GM06990 (cell line): ENCODE measurements at regions not wholly inside any gene's neighbourhood (a gene's known extent, or its start where the extent isn't known, plus 50 kb on each side); places are given as distances from the start of the nearest gene placed in this dataset.
"Not testable (repeated sequence)": the region's sequence is repeated elsewhere in the genome, so short reads cannot be mapped to it uniquely, and the experiment has no call there.

Source experiments
- DNase-seq: peaks from one replicate; pipeline ENCODE4 v3.0.0-alpha.2; 2011; ENCODE audit not compliant: insufficient read length; ENCODE audit errors: extremely low read depth
- H3K27me3 ChIP-seq: replicated peaks from 2 replicates; pipeline ENCODE4 v1.6.0; 2011; ENCODE audit warnings: low read length; ENCODE audit not compliant: control insufficient read depth, insufficient read depth
- H3K36me3 ChIP-seq: 2 replicates; pipeline ENCODE4 v1.5.1; 2011; ENCODE audit warnings: low read length; ENCODE audit not compliant: control insufficient read depth, insufficient read depth
- H3K4me3 ChIP-seq: replicated peaks from 2 replicates; pipeline ENCODE4 v1.5.1; 2011; ENCODE audit warnings: low read depth, mild to moderate bottlenecking, control low read depth, low read length
- CTCF ChIP-seq: IDR thresholded peaks from 2 replicates; pipeline ENCODE4 v1.5.1; 2011; ENCODE audit warnings: low read length, control low read depth, mild to moderate bottlenecking, inconsistent platforms; ENCODE audit not compliant: insufficient read depth, poor library complexity, severe bottlenecking

GRCh38 chr5:60445427-60445826 is 254.5 kb downstream of the DEPDC1B start:
- H3K27me3 ChIP-seq: no peaks in the 10 kb centered on the region
- TF ChIP-seq CTCF: no peak
- H3K36me3 ChIP-seq: no peaks in the 10 kb centered on the region
- no peak for DNase-seq
- H3K4me3 ChIP-seq: no peak overlapping the region

GRCh38 chr5:60444661-60445360 is 255.2 kb downstream of the DEPDC1B start:
- H3K36me3 ChIP-seq: no peaks in the 10 kb centered on the region
- no peak for TF ChIP-seq CTCF

DNA sequence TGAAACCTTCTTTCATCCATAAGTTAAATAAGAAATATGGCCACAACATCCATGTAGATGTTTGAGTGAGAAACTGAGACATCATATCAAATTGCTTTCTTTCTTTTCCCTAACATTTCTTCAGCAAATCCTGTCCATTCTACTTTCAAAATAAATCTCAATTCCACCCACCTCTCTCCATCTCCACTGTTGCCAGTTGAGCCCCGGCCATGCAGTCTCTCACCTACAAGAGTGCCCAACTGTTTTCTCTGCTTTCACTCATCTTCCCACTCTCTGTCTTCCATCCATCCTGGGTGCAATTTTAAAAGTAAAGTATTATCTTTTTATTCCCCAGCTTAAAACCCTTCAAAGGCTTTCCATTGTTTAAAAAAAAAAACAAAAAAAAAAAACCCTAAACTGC is 260.4 kb downstream of the DEPDC1B start:
- no peaks in the 10 kb centered on the region for H3K36me3 ChIP-seq
- DNase-seq: no peak
- no peaks in the 10 kb centered on the region for H3K27me3 ChIP-seq
- H3K4me3 ChIP-seq: no peak overlapping the region
- no peak for TF ChIP-seq CTCF

More at GRCh38 chr5:60444661-60445360, 255.2 kb downstream of the DEPDC1B start:
- Histone ChIP-seq H3K4me3 (no peak overlapping the region), H3K27me3 (no peaks in the 10 kb centered on the region)
- DNase-seq: no peak

GRCh38 chr5:60437308-60437707 is 262.7 kb downstream of the DEPDC1B start:
- no peak for DNase-seq
- H3K36me3 ChIP-seq: no peaks in the 10 kb centered on the region
- no peak for TF ChIP-seq CTCF
- H3K4me3 ChIP-seq: no peak overlapping the region
- no peaks in the 10 kb centered on the region for H3K27me3 ChIP-seq

GRCh38 chr5:60436518-60436917 is 263.4 kb downstream of the DEPDC1B start:
- Histone ChIP-seq H3K4me3 (no peak overlapping the region), H3K36me3 (no peaks in the 10 kb centered on the region), H3K27me3 (no peaks in the 10 kb centered on the region)
- TF ChIP-seq CTCF: no peak
- DNase-seq: peak; percentile 25

- no peak for DNase-seq
- no peak for TF ChIP-seq CTCF
- Histone ChIP-seq H3K27me3 (no peaks in the 10 kb centered on the region), H3K4me3 (no peak overlapping the region), H3K36me3 (no peaks in the 10 kb centered on the region)
These were observed 264.2 kb downstream of the DEPDC1B start for GRCh38 chr5:60435808-60436207.

DNA sequence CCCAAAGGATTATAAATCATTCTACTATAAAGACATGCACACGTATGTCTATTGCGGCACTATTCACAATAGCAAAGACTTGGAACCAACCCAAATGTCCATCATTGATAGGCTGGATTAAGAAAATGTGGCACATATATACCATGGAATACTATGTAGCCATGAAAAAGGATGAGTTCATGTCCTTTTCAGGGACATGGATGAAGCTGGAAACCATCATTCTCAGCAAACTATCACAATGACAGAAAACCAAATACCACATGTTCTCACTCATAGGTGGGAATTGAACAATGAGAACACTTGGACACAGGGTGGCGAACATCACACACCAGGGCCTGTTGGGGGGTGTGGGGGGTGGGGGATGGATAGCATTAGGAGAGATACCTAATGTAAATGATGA is 273.8 kb downstream of the DEPDC1B start:
- DNase-seq, H3K27me3 ChIP-seq, H3K4me3 ChIP-seq, H3K36me3 ChIP-seq: not testable (repeated sequence)

- H3K4me3 ChIP-seq, DNase-seq, H3K27me3 ChIP-seq, H3K36me3 ChIP-seq: not testable (repeated sequence)
These were observed 279.2 kb downstream of the DEPDC1B start for GRCh38 chr5:60420773-60421172.
